GM12878 (cell line): ENCODE measurements at regions not wholly inside any gene's neighbourhood (a gene's known extent, or its start where the extent isn't known, plus 50 kb on each side); places are given as distances from the start of the nearest gene placed in this dataset.

ENCODE experiments used
- BACH1 ChIP-seq: fragments of 450-650 bp; IDR thresholded peaks from 2 replicates; pipeline ENCODE4 v1.6.1; 2017; ENCODE audit warnings: mild to moderate bottlenecking, borderline replicate concordance
- BMI1 ChIP-seq: fragments of 450-650 bp; IDR thresholded peaks from 2 replicates; pipeline ENCODE4 v1.6.1; 2016; ENCODE audit warnings: mild to moderate bottlenecking, moderate library complexity, borderline replicate concordance
- EED ChIP-seq: sonication (generic); IDR thresholded peaks from 2 replicates; pipeline ENCODE4 v1.6.1; 2016; ENCODE audit warnings: antibody characterized with exemption, low read depth
- HDAC6 ChIP-seq: fragments of 200-600 bp; sonication (generic); IDR thresholded peaks from one replicate; pipeline ENCODE4 v1.8.0; 2017; ENCODE audit warnings: antibody characterized with exemption; ENCODE audit not compliant: unreplicated experiment
- KAT2A ChIP-seq: conservative IDR thresholded peaks from 2 replicates; pipeline ENCODE4 v1.6.1; 2011; ENCODE audit warnings: low read depth, low read length; ENCODE audit not compliant: control insufficient read depth
- NFIC ChIP-seq: IDR thresholded peaks from 2 replicates; pipeline ENCODE4 v1.6.1; 2012; ENCODE audit warnings: low read depth, mild to moderate bottlenecking, inconsistent platforms, low read length, moderate library complexity
- SREBF1 ChIP-seq: IDR thresholded peaks from 2 replicates; pipeline ENCODE4 v1.6.1; 2012; ENCODE audit warnings: mild to moderate bottlenecking, low read length
- WRNIP1 ChIP-seq: IDR thresholded peaks from 2 replicates; pipeline ENCODE4 v1.6.1; 2011; ENCODE audit warnings: low read depth, low read length, improper control_type of control experiment, borderline replicate concordance
- YBX1 ChIP-seq: fragments of 450-650 bp; IDR thresholded peaks from 2 replicates; pipeline ENCODE4 v1.6.1; 2016; ENCODE audit warnings: antibody characterized with exemption
- YY1 ChIP-seq: IDR thresholded peaks from 2 replicates; pipeline ENCODE4 v1.6.1; 2011; ENCODE audit warnings: low read depth, mild to moderate bottlenecking, low read length
- ZNF207 ChIP-seq: fragments of 450-650 bp; IDR thresholded peaks from 2 replicates; pipeline ENCODE4 v1.6.1; 2014; ENCODE audit warnings: antibody characterized with exemption, mild to moderate bottlenecking, borderline replicate concordance
- TF ChIP-seq, protein P1 (sequence below): IDR thresholded peaks from 2 replicates; pipeline ENCODE4 v1.6.1; 2012; ENCODE audit warnings: improper control_type of control experiment, low read depth, low read length; ENCODE audit not compliant: insufficient replicate concordance
- TF ChIP-seq, protein P2 (sequence below): IDR thresholded peaks from 2 replicates; pipeline ENCODE4 v1.6.1; 2012; ENCODE audit warnings: low read depth, low read length, improper control_type of control experiment
- TF ChIP-seq, protein P3 (sequence below): IDR thresholded peaks from 2 replicates; pipeline ENCODE4 v1.6.1; 2011; ENCODE audit warnings: low read depth, mild to moderate bottlenecking, low read length, moderate library complexity, borderline replicate concordance; ENCODE audit errors: extremely low read depth
- TF ChIP-seq, protein P4 (sequence below), 3 experiments: IDR thresholded peaks in 2 of 3; conservative IDR thresholded peaks in 1 of 3; 2 replicates each; pipeline ENCODE4 v1.5.1; 2011; ENCODE audit warnings: low read depth in 3 of 3, low read length in 3 of 3, mild to moderate bottlenecking in 3 of 3, control low read depth in 2 of 3, moderate library complexity in 2 of 3, inconsistent platforms in 1 of 3, mixed read lengths in 1 of 3; ENCODE audit not compliant: control insufficient read depth in 2 of 3, insufficient read depth in 1 of 3; ENCODE audit errors: extremely low read depth in 1 of 3

DNA sequence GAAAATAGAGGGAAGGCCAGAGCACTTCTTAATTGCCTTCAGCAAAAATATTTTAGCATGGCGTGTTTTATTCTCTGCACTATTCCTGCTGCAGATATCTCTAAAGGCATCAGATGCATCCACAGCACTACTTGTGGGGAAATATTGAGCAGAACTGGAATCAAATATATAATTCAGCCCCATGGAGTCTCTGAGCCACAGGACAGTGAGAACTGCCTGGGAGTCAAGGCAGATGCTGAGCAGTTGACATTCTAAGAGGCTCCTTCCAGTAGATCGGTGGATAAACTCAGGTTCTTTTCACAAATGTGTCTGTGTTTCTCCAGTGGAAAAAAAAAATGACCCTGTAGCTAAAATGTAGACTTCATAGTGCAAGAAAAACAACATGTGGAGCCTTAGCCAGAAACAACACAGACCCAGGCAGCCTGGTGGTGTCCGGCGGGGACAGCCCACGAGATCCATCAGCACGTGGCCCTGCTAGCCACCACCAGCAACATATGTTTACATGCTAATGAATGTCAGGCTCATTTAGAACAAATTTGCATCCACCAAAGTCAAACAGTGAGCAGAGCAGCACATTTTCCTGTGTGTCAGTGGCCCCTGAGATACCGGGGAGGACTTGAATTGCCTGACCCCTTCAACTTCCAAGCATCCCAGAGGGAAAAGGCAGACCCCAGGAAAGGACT, 123.3 kb upstream of the PFKP start (continued):
- TF ChIP-seq, protein P1, sequence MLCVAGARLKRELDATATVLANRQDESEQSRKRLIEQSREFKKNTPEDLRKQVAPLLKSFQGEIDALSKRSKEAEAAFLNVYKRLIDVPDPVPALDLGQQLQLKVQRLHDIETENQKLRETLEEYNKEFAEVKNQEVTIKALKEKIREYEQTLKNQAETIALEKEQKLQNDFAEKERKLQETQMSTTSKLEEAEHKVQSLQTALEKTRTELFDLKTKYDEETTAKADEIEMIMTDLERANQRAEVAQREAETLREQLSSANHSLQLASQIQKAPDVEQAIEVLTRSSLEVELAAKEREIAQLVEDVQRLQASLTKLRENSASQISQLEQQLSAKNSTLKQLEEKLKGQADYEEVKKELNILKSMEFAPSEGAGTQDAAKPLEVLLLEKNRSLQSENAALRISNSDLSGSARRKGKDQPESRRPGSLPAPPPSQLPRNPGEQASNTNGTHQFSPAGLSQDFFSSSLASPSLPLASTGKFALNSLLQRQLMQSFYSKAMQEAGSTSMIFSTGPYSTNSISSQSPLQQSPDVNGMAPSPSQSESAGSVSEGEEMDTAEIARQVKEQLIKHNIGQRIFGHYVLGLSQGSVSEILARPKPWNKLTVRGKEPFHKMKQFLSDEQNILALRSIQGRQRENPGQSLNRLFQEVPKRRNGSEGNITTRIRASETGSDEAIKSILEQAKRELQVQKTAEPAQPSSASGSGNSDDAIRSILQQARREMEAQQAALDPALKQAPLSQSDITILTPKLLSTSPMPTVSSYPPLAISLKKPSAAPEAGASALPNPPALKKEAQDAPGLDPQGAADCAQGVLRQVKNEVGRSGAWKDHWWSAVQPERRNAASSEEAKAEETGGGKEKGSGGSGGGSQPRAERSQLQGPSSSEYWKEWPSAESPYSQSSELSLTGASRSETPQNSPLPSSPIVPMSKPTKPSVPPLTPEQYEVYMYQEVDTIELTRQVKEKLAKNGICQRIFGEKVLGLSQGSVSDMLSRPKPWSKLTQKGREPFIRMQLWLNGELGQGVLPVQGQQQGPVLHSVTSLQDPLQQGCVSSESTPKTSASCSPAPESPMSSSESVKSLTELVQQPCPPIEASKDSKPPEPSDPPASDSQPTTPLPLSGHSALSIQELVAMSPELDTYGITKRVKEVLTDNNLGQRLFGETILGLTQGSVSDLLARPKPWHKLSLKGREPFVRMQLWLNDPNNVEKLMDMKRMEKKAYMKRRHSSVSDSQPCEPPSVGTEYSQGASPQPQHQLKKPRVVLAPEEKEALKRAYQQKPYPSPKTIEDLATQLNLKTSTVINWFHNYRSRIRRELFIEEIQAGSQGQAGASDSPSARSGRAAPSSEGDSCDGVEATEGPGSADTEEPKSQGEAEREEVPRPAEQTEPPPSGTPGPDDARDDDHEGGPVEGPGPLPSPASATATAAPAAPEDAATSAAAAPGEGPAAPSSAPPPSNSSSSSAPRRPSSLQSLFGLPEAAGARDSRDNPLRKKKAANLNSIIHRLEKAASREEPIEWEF, result no peak
- TF ChIP-seq BACH1 (no peak), NFIC (no peak), BMI1 (no peak), HDAC6 (no peak), YY1 (no peak), EED (no peak), SREBF1 (no peak), KAT2A (no peak), YBX1 (no peak), WRNIP1 (no peak), ZNF207 (no peak)
- TF ChIP-seq, protein P2, sequence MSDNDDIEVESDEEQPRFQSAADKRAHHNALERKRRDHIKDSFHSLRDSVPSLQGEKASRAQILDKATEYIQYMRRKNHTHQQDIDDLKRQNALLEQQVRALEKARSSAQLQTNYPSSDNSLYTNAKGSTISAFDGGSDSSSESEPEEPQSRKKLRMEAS, result no peak
- TF ChIP-seq, protein P3, sequence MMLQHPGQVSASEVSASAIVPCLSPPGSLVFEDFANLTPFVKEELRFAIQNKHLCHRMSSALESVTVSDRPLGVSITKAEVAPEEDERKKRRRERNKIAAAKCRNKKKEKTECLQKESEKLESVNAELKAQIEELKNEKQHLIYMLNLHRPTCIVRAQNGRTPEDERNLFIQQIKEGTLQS, result no peak
- TF ChIP-seq, protein P4, sequence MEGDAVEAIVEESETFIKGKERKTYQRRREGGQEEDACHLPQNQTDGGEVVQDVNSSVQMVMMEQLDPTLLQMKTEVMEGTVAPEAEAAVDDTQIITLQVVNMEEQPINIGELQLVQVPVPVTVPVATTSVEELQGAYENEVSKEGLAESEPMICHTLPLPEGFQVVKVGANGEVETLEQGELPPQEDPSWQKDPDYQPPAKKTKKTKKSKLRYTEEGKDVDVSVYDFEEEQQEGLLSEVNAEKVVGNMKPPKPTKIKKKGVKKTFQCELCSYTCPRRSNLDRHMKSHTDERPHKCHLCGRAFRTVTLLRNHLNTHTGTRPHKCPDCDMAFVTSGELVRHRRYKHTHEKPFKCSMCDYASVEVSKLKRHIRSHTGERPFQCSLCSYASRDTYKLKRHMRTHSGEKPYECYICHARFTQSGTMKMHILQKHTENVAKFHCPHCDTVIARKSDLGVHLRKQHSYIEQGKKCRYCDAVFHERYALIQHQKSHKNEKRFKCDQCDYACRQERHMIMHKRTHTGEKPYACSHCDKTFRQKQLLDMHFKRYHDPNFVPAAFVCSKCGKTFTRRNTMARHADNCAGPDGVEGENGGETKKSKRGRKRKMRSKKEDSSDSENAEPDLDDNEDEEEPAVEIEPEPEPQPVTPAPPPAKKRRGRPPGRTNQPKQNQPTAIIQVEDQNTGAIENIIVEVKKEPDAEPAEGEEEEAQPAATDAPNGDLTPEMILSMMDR (IDR thresholded peaks at IDR 0.05 in 2 of 3, conservative IDR thresholded peaks at IDR 0.05 in 1 of 3; ENCODE audit: control insufficient read depth in 2 of 3, extremely low read depth in 1 of 3, insufficient read depth in 1 of 3, low read depth in 3 of 3, low read length in 3 of 3), result no peak
- TF ChIP-seq, all 136 proteins: peak for 0
